Trophoblast cell (in vitro differentiated cells and primary cell): ENCODE measurements at regions not wholly inside any gene's neighbourhood (a gene's known extent, or its start where the extent isn't known, plus 50 kb on each side); places are given as distances from the start of the nearest gene placed in this dataset.

Experiments used
- DNase-seq, 2 donors: peaks; one replicate each; pipeline ENCODE4 v3.0.0-alpha.2; 2016
- H2AFZ ChIP-seq: 2 replicates; pipeline ENCODE4 v1.6.1; 2013; ENCODE audit warnings: low read length, moderate library complexity, mild to moderate bottlenecking; ENCODE audit not compliant: insufficient read depth, poor library complexity
- H2AK5ac ChIP-seq: 2 replicates; pipeline ENCODE4 v1.6.1; 2013; ENCODE audit warnings: mild to moderate bottlenecking, low read length
- H2BK120ac ChIP-seq: 2 replicates; pipeline ENCODE4 v1.6.1; 2013; ENCODE audit warnings: low read length, mild to moderate bottlenecking, moderate library complexity; ENCODE audit not compliant: insufficient read depth, poor library complexity
- H2BK12ac ChIP-seq: 2 replicates; pipeline ENCODE4 v1.6.1; 2013; ENCODE audit warnings: mild to moderate bottlenecking, low read length, moderate library complexity
- H2BK5ac ChIP-seq: 2 replicates; pipeline ENCODE4 v1.6.1; 2013; ENCODE audit warnings: low read length, low read depth, moderate library complexity, mild to moderate bottlenecking; ENCODE audit not compliant: poor library complexity
- H3K14ac ChIP-seq: 2 replicates; pipeline ENCODE4 v1.6.1; 2013; ENCODE audit warnings: mild to moderate bottlenecking, low read length
- H3K18ac ChIP-seq: 2 replicates; pipeline ENCODE4 v1.6.1; 2013; ENCODE audit warnings: mild to moderate bottlenecking, low read length
- H3K23ac ChIP-seq: 2 replicates; pipeline ENCODE4 v1.6.1; 2013; ENCODE audit warnings: low read length
- H3K27ac ChIP-seq: 2 replicates; pipeline ENCODE4 v1.5.1; 2013; ENCODE audit warnings: low read depth, mild to moderate bottlenecking, inconsistent platforms, low read length, moderate library complexity
- H3K27me3 ChIP-seq: 2 replicates; pipeline ENCODE4 v1.6.1; 2013; ENCODE audit warnings: inconsistent platforms, mild to moderate bottlenecking, low read length, moderate library complexity; ENCODE audit not compliant: insufficient read depth
- H3K36me3 ChIP-seq, 2 experiments: 1 replicate in 1 of 2; 2 replicates in 1 of 2; pipeline ENCODE4 v1.6.1; 2013; ENCODE audit warnings: low read length in 2 of 2, mild to moderate bottlenecking in 2 of 2, moderate library complexity in 1 of 2; ENCODE audit not compliant: insufficient read depth in 2 of 2, control insufficient read depth in 1 of 2
- H3K4ac ChIP-seq: 2 replicates; pipeline ENCODE4 v1.6.1; 2013; ENCODE audit warnings: low read depth, mild to moderate bottlenecking, low read length, moderate library complexity
- H3K4me1 ChIP-seq, 2 experiments: 1 replicate in 1 of 2; 2 replicates in 1 of 2; pipeline ENCODE4 v1.6.1; 2013; ENCODE audit warnings: low read length in 2 of 2, mild to moderate bottlenecking in 2 of 2, moderate library complexity in 1 of 2; ENCODE audit not compliant: insufficient read depth in 2 of 2, control insufficient read depth in 1 of 2
- H3K4me2 ChIP-seq: 2 replicates; pipeline ENCODE4 v1.6.1; 2013; ENCODE audit warnings: inconsistent platforms, mild to moderate bottlenecking, low read length, moderate library complexity
- H3K4me3 ChIP-seq: 2 replicates; pipeline ENCODE4 v1.5.1; 2013; ENCODE audit warnings: mild to moderate bottlenecking, low read depth, low read length, inconsistent platforms
- H3K79me1 ChIP-seq: one replicate; pipeline ENCODE4 v1.6.1; 2013; ENCODE audit warnings: low read length
- H3K79me2 ChIP-seq: 2 replicates; pipeline ENCODE4 v1.6.1; 2013; ENCODE audit warnings: low read length, mild to moderate bottlenecking; ENCODE audit not compliant: control insufficient read depth, insufficient read depth, poor library complexity
- H3K9ac ChIP-seq: 2 replicates; pipeline ENCODE4 v1.6.1; 2013; ENCODE audit warnings: mild to moderate bottlenecking, low read length
- H3K9me3 ChIP-seq: 2 replicates; pipeline ENCODE4 v1.6.1; 2013; ENCODE audit warnings: low read depth, mild to moderate bottlenecking, control low read depth, inconsistent platforms, low read length; ENCODE audit not compliant: insufficient read depth
- H4K12ac ChIP-seq: 2 replicates; pipeline ENCODE4 v1.6.1; 2013; ENCODE audit warnings: low read depth, mild to moderate bottlenecking, low read length, moderate library complexity
- H4K8ac ChIP-seq: 2 replicates; pipeline ENCODE4 v1.6.1; 2013; ENCODE audit warnings: low read depth, mild to moderate bottlenecking, low read length, moderate library complexity
- H4K91ac ChIP-seq: one replicate; pipeline ENCODE4 v1.6.1; 2013; ENCODE audit warnings: low read depth, mild to moderate bottlenecking, low read length, moderate library complexity
- WGBS: extraction: QIAGEN DNeasy Blood & Tissue Kit; methylation state at CpG from one replicate; pipeline ENCODE4 v1.1.7; 2013; ENCODE audit warnings: missing lambda C conversion rate; ENCODE audit not compliant: insufficient read length, insufficient coverage; ENCODE audit errors: extremely low coverage; 5-methylcytosine and 5-hydroxymethylcytosine counted together

DNA sequence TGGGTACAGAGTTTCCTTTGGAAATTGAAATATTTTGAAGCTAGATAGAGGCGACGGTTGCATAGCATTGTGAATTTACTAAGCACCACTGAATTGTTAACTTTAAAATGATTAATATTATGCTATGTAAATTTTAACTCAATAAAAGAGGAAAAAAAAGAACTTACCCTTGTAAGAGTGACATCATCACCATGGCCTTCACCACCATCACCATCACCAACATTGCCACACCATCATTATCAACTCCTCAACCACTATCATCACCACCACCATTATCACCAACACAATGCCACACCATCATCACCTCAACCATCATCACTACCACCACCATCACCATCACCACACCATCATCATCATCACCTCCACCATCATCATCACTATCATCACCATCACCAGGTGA is 113.9 kb downstream of the TUBA3C start:
- Histone ChIP-seq H3K79me1 (no peaks in the 10 kb centered on the region), H3K79me2 (no peaks in the 10 kb centered on the region), H4K91ac (no peak overlapping the region), H3K9ac (no peak overlapping the region), H2BK120ac (no peak overlapping the region), H3K36me3 (no peaks in the 10 kb centered on the region), H2AK5ac (no peak overlapping the region), H3K27me3 (no peaks in the 10 kb centered on the region), H3K4me3 (no peak overlapping the region), H2BK12ac (no peak overlapping the region), H3K4me2 (no peak overlapping the region), H3K18ac (no peak overlapping the region), H3K27ac (no peak overlapping the region), H3K4me1 (no peaks in the 10 kb centered on the region), H3K9me3 (peaks cover 45% of the 10 kb centered on the region), H3K23ac (no peak overlapping the region), H4K8ac (no peak overlapping the region), H3K4ac (no peak overlapping the region), H4K12ac (no peak overlapping the region), H3K14ac (no peak overlapping the region), H2BK5ac (no peak overlapping the region), H2AFZ (no peak overlapping the region)
- WGBS, result no CpG with 5 or more reads among the region's 2 CpGs
- DNase-seq, result no peak

DNA sequence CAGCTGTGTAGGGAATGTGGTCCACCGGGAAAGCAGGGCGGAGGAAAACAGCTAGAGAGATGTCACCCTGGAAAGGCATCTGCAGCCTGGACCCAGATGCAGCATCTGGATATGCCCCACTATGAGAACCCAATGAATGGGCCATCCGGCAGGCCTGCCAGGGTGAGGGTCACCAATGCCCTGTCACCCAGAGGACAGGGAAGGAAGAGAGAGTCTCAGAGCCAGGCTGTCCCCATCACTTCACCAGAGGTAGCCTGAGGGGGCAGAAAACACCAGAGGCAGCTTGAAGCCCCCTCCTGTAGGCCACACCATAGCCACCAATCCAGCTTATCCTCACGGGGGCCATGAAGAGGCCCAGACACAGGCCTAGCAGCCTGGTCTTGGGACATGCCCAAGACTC is 118.8 kb downstream of the TUBA3C start:
- Histone ChIP-seq H3K79me1 (no peaks in the 10 kb centered on the region), H3K14ac (no peak overlapping the region), H3K79me2 (no peaks in the 10 kb centered on the region), H4K91ac (no peak overlapping the region), H2AFZ (no peak overlapping the region), H3K23ac (no peak overlapping the region), H4K8ac (no peak overlapping the region), H4K12ac (no peak overlapping the region), H3K4me3 (no peak overlapping the region), H3K4ac (no peak overlapping the region), H3K18ac (no peak overlapping the region), H3K9ac (no peak overlapping the region), H3K27me3 (no peaks in the 10 kb centered on the region), H2BK12ac (no peak overlapping the region), H2BK5ac (no peak overlapping the region), H3K4me1 (no peaks in the 10 kb centered on the region), H3K27ac (no peak overlapping the region), H3K36me3 (no peaks in the 10 kb centered on the region), H3K9me3 (peaks cover 58% of the 10 kb centered on the region), H2BK120ac (no peak overlapping the region), H3K4me2 (no peak overlapping the region), H2AK5ac (no peak overlapping the region)
- DNase-seq, result no peak
- no CpG with 5 or more reads among the region's 4 CpGs for WGBS

DNA sequence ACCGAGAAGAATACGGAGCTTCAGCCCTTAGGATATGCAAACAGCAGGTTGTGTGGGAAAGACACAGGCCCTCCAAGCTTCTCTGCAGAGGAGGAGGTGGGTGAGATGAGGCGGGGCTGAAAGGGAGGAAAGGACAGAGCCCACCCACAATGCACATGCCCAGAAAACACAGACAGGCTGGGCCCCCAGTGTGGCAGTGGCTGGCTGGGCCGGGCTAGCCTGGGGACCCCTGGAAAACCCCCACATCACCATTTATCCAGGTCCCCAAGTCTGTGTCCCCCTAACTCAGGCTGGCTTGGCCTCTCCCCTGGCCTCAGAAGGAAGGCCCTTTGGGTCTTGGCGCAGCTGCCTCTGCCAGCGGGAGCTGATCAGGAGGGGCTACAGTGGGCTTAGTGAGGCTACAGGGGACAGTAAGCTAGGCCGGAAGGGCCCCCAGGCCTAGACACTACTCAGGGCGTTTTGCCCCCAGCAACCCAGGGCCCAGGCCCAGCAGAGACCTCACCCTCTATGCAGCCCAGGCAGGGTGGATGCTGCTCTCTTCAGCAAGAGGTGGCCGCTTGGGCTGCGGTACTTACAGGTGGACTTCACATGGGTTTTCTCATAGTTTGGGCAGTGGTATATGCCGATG is 119.5 kb downstream of the TUBA3C start:
- Histone ChIP-seq H3K4me1 (no peaks in the 10 kb centered on the region), H2BK120ac (no peak overlapping the region), H3K9ac (no peak overlapping the region), H3K18ac (no peak overlapping the region), H3K14ac (no peak overlapping the region), H3K27ac (no peak overlapping the region), H3K79me2 (no peaks in the 10 kb centered on the region), H4K91ac (no peak overlapping the region), H3K23ac (no peak overlapping the region), H3K4ac (no peak overlapping the region), H3K27me3 (no peaks in the 10 kb centered on the region), H2AFZ (no peak overlapping the region), H3K9me3 (peaks cover 64% of the 10 kb centered on the region), H2BK5ac (no peak overlapping the region), H3K36me3 (no peaks in the 10 kb centered on the region), H3K79me1 (no peaks in the 10 kb centered on the region), H3K4me2 (no peak overlapping the region), H2AK5ac (no peak overlapping the region), H2BK12ac (no peak overlapping the region), H3K4me3 (no peak overlapping the region), H4K8ac (no peak overlapping the region), H4K12ac (no peak overlapping the region)
- WGBS, result no CpG with 5 or more reads among the region's 11 CpGs
- DNase-seq, result no peak

DNA sequence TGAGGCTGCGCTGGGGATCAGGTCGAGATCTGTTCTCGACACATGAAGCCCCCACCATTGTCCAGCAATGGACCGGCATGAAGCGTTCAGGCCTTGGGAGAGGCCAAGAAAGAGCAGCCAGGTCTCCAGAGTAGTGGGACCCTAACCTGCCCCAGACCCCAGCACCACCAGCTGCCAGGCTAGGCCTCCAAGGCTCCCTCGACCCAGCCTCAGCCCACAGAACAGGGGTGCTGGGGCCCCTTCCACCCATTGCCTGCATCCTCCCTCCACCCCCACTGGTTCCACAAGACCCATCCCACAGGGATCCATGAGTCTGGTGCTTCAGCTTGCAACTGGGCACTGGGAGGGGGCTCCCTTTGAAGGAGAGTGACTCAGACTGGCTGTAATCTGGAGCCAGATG is 120.3 kb downstream of the TUBA3C start:
- no peak overlapping the region for H3K27ac ChIP-seq
- no peak for DNase-seq
- H3K79me2 ChIP-seq, result no peaks in the 10 kb centered on the region
- H3K9me3 ChIP-seq, result peaks cover 73% of the 10 kb centered on the region
- H4K12ac ChIP-seq, result no peak overlapping the region
- no peaks in the 10 kb centered on the region for H3K27me3 ChIP-seq
- H2BK12ac ChIP-seq, result no peak overlapping the region
- no peak overlapping the region for H3K4ac ChIP-seq
- WGBS, result no CpG with 5 or more reads among the region's 6 CpGs
- no peak overlapping the region for H3K14ac ChIP-seq
- H3K79me1 ChIP-seq, result no peaks in the 10 kb centered on the region
- H3K4me3 ChIP-seq, result no peak overlapping the region
- H3K23ac ChIP-seq, result no peak overlapping the region
- H3K36me3 ChIP-seq, result no peaks in the 10 kb centered on the region
- no peak overlapping the region for H3K4me2 ChIP-seq
- H4K91ac ChIP-seq, result no peak overlapping the region
- H2AFZ ChIP-seq, result no peak overlapping the region
- no peak overlapping the region for H2AK5ac ChIP-seq
- no peak overlapping the region for H2BK5ac ChIP-seq
- no peak overlapping the region for H2BK120ac ChIP-seq
- H3K18ac ChIP-seq, result no peak overlapping the region
- no peaks in the 10 kb centered on the region for H3K4me1 ChIP-seq
- H3K9ac ChIP-seq, result no peak overlapping the region
- no peak overlapping the region for H4K8ac ChIP-seq
